T1000 (cell line): ENCODE measurements at regions not wholly inside any gene's neighbourhood (a gene's known extent, or its start where the extent isn't known, plus 50 kb on each side); places are given as distances from the start of the nearest gene placed in this dataset.
A peak's percentile ranks its signal among the peaks of the same experiment; 100 is the strongest.
"Not testable (repeated sequence)": the region's sequence is repeated elsewhere in the genome, so short reads cannot be mapped to it uniquely, and the experiment has no call there.

Experiments
- DNase-seq: peaks from one replicate; lab custom pipeline; 2025; ENCODE audit warnings: mixed read lengths; lab: John Stamatoyannopoulos, UW

DNA sequence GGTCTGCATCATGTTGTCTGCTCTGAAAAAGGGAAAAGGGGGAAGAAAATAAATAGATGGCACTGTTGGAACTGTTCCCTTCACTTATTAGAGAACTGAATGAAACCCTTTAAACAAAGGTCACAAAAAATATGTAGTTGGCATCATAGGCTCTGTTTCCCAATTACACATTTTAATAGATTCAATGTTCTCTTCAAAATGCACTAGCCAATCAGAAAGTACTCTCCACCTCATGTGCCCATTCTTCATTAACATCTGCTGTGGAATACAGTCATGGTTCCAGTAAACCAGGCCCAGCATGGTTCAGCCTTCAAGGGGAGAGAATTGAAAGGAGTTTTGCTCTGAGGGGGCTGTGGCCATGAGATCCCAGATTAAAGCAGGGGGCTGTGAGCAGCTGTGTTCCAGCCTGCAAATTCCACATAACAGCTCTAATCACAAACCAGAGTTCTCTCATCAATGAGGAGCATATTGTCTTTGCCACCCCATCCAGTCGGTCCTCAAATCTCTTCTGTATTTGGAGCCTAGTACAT, 165.9 kb upstream of the CREB1 start:
- DNase-seq: no peak

DNA sequence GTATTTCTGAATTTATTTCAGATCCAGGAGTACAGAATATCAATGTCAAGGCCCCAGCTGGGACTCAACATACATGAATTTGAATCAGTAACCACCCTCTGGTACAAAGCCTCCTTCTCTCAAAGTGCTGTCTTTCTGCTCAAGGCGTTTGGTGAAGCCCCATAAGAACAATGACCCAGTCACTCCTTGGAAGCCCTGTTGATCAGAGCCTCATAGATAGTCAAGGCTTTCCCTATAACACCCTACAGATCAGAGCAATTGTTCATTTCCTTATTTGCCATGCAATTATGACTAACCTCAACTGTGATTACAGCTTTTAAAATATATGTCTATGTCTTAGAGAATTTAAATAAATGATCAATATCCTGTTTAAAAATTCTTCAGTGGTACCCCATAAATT, 159.1 kb upstream of the CREB1 start:
- no peak for DNase-seq

DNA sequence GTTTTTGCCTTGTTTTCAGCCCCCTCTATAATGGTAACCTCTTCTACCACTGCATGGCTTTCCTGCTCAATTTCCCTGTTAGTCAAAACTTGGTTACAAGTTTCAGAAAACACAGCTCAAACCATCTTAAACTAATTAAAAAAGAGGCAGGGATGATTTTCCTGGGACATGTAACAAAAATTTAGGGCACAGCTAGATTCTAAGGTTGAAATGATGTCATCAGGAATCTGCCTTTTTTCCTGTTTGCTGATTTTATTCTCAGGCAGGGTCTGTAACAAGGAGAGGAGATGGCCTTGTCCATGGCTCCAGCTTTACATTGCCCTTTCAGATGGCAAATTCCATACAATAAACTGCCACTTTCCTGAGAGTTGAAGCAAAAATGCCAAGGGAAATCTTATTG, 157.9 kb upstream of the CREB1 start:
- DNase-seq: no peak

DNA sequence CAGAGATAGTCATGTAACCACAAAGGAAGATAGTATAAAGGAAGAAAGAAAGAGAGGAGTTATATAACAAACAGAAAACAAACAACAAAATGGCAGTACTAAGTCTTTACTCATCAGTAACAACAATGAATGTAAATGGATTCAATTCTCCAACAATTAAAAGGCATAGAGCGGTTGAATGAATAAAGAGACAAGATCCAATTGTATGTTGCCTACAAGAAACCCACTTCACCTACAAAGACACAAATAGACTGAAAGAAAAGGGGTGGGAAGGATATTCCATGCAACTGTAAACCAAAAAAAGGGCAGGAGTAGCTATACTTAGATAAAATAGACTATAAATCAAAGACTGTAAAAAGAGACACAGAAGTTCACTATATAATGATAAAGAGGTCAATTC, 157.3 kb upstream of the CREB1 start:
- DNase-seq: no peak

DNA sequence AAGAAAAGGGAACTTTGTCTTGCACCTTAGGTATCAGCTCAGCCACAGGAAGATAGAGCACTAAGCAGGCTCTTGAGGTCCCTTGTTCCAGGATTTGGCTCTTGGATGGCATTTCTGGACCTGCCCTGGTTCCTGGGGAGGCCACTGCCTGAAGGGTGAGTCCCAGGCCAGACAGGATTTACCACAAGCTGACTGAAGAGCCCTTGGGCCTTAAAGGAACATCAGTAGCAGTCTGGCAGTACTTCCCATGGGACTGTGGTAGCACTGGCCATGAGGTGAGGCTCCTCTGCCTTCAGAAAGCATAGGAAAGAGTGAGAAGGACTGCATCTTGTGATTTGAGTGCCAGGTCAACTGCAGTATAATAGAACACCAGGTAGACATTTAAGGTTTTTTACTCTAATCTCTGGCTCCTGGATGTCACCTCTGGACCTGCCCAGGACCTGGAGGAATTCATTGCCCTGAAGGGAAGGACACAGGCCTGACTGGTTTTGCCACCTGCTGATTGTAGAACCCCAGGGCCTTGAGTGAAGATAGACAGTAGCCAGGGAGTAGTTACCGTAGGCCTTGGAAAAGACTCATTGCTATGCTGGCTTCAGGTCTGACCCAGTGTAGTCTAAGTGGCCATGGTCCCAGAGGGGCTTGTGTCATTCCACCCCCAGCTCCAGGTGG, 154.4 kb upstream of the CREB1 start:
- no peak for DNase-seq

DNA sequence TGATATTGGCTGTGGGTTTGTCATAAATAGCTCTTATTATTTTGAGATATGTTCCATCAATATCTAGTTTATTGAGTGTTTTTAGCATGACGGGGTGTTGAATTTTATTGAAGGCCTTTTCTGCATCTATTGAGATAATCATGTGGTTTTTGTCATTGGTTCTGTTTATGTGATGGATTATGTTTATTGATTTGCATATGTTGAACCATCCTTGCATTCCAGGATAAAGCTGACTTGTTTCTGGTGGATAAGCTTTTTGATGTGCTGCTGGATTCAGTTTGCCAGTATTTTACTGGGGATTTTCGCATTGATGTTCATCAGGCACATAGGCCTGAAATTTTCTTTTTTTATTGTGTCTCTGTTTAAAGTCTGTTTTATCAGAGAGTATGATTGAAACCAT, 151.1 kb upstream of the CREB1 start:
- not testable (repeated sequence) for DNase-seq

DNA sequence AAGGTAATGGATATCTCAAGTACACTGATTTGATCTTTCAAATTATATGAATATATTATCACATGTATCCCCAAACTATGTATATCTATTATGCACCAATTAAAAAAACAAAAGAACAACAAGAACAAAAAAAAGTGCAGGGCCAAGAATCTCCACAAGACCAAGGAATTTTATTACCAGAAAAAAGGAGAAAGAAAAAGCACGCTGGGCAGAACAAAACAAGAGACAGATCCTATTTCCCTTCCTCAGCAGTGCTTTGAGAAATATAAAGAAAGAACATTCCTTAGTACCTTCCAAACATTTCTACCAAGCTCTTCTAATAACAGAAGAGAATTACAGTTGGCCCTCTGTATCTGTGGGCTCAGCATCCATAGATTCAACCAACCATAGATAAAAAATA, 144.7 kb upstream of the CREB1 start:
- no peak for DNase-seq

DNA sequence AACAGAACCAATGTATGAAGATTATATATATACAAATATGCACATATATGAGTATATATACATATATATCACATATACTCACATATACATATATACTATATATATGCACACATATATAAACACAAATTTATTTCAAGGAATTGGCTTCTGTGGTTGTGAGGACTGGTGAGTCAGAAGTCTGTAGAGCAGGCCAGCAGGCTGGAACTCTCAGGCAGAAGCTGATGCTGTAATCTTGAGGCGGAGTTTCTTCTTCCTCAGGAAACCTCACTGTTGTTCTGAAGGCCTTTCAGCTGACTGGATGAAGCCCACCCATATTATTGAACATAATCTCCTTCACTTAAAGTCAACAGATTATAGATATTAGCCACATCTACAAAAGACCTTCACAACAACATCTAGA, 143.9 kb upstream of the CREB1 start:
- DNase-seq: no peak

DNA sequence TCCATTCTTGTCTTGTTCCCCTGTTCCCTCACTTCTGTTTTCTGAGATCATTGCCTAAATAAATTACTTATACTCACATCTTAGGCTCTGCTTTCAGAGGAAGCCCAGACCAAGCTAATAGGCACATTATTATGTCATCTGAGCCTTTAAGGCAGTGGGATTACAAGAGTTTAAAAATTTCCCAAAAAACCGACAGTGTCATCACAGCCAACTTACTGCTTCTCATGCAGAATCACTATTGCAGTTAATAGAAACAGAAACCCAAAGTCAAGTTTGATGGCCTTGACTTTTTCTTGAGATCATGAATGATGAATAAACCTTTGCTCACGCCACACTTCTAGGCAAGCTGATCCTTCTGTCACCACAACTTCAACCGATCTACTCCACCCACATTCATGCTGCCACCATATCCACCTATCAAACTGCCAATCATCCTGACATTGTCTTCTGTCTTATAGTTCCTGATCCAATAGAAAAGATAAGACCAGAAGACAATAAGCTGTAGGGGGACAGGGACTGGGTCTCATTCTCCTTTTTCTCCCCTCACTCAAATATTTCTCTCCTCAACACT, 142.7 kb upstream of the CREB1 start:
- no peak for DNase-seq

DNA sequence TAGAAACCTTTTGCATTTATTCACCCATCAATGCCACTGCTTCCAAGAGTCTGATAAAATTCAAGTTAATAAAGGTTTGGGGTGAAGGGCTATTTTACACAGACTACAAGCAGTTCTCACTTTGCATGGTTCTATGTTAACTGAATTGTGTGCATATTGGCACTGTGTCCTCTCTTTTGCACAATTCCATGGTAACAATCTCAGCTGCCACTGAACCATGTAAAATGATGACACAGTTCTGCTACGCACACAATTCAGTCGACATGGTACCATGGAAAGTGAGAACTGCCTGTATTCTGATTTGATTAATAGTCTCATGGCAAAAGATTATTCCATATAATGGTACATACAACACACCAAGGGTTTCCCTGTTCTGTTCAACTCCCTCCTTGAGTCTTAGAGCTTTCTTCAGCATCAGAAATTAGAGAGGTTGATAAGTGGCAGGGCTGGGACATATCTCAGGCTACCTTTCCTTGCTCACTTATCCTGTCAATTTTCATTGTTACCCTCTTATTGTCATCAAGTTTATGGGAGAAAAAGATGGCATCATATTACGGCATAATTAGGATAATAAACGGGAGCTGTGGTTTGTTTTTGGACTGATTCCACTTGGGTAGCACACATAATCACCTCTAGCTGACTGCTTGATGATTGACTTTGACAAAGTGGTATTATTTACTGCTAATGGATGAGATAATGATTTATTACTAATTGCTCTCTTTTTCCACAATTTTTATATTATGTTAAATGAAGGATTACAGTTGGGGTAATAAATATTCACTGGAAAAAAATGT, 139.3 kb upstream of the CREB1 start:
- DNase-seq: no peak

DNA sequence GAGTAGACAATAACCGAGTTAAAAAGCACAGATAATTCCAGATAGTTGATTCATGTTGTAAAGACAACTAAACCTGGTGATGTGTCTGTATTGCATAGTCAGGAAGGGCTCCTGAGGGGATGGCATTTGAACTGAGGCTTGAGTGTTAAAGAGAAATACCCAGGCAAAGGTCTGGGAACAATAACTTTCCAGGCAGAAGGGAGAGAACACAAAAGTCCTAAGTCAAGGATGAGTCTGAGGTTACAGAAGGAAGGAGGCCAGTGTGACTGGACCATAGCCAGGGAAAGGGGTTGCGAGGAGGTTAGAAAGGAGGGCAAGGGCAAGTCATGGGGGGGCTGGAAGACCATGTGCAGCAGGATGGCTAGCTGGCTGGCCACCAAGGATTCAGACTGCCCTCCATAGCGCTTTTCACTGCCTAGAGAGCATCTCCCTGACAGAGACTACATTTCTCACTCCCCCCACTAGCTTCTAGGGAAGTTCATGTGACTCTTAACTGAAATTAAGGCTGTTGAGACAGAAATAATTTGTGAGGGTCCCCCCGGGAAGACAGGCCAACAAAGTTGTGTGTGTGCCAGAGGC, 135.5 kb upstream of the CREB1 start:
- DNase-seq: no peak

DNA sequence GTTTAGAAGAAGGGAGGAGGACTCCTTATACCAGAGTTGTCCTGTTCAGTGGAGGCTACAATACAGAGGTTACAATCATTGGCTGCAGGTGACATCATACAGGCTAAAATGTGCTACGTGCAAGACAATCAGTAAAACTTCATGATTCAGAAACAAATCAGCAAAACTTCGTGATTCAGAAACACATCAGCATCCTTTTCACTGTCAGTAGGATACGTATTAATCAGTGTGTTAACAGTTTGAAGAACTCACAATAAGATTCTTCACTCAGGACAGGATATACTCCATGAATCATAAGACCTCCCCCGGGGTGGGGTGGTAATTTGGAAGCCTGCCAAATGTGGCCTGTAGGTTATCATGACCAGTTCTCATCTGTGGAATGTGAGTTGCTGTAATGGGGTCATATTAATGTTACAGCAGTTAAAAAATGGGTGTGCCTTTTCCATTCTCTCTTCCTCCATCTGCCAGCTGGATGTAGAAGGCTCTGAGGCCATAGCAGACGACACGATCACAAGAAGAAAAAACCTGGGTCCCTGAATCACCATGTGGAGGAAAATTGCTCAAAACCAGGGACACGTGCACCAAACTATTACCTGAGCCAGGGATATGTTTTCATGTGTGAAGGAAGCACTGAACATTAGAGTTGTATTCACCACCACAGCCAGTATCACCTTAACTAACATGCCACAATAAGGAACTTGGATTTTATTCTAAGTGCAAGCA, 134.8 kb upstream of the CREB1 start:
- peak; percentile 93 for DNase-seq

DNA sequence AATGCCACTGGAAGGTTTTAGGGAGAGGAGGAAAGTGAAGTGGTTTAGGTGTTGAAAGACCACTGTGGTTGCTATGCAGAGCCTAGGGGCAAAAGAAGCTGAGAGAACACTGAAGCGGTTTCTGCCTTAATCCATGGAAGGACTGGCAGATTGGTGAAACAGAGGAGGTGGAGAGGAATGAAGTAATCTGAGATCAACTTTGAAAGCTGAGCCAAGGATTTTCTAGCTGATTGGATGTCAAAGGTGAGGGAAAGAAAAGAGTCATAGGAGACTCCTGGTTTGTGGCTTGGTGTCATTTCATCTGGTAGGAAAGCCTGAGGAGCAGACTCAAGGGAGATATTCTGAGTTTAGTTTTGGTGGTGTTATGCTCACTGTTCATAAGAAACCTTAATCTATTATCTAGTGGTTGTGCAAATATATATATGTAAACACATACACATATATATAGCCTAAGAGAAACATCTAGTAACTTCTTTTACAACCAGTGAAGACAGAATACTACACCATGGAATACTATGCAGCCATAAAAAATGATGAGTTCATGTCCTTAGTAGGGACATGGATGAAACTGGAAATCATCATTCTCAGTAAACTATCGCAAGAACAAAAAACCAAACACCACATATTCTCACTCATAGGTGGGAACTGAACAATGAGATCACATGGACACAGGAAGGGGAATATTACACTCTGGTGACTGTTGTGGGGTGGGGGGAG, 134.1 kb upstream of the CREB1 start:
- DNase-seq: peak; percentile 58

DNA sequence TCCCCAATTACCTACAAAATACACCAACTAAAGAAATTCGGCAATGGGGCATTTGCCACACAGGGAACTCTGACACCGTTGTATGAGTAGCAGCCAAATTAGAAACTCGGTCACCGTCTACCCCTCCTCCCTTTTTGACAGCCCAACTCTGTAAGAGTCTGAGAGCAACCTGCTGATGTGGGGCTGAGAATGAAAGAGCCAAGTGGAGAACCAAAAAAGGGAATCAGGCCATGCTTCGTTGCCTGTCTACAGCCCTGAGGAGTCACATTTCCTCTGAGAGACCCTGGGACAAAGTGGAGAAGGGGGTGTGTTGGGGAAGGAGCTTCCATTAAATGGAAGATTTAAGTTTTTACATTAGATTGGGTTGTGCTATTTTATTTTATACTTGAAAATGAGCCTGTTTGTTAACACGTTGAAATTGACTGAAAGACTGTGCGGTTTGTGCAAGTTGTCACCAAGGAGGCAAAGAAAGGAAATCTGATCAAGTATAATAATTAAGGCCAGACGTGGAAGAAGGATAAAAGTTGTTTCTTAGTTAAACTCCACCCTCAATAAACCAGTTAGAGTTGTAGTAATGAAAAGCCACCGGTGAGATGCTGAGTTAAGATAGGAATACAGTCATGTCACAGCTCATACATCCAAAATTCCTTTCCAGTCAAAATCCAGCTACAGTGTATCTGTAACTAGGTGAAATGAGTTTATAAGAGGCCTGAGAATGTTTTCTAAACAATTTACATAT, 131.7 kb upstream of the CREB1 start:
- DNase-seq: no peak

DNA sequence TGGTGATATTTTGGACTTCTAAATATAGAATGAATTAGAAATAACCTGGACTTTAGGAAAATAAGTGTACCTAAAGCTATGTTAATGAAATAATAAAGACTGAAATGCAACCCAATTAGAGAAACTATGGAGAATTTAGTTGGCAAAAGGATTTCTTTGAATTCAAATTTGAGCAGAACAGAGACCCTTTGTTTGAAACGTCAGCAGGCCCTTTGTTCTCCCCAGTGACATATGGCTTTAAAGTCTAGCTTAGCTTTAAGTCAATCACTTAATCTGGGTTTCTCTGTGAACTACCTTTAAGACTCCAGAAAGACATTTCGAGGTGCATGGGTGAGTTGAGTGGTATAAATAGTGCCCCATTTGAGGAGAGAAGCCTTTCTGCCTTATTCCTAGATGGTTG, 130.5 kb upstream of the CREB1 start:
- no peak for DNase-seq

DNA sequence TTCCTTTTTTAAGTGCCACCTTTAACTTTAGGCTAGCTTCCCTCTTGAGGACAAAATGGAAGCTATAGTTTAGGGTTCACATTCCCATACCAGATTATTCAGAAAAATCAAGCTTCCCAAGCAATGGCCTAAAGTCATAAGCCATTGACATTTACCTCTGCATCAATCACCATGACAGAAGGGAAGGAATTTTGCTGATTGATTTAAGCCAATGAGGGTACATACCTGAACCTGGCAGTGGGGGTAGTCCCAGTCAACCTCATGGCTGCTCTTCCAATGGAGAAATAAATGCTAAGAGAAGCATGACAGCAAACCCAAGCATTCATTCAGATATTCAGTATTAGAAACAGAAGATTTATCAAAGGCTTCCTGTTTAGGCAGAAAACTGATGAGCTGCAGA, 128.4 kb upstream of the CREB1 start:
- DNase-seq: no peak

DNA sequence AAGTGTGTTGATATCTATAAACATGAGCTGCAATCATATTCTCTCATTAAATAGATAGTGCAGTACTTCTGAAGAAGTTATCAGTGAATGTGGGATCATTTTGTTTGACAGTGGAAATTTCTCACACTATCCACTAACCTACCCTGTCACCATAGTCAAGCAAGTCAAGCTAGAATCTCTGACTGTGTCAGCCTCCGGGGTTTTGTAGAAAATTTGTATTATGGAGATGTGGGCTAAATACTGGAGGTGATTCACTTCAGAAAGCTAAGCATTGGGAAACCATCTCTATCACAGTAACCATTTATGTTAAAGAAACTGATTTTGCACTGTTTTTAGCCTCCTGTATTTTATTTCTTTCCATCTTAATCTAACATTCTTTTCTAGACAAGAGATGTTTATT, 126.6 kb upstream of the CREB1 start:
- no peak for DNase-seq

DNA sequence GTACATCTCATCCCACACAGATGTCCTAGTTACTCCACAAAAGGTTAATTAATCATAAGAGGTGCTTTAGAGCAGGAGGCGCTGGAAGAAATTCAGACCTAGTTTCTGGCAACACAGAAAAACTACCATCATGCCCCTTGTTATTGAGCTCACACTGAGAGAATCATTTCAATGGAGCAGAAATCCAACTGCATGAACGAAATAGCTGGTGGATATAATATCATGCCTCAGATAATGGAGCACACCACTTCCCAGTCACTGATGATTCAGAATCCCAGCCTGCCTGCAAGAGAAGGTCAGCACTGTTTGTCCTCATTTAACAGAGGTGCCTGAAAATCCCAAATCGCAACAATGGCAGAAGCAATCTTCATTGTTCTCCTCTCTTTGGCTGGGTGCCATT, 125.8 kb upstream of the CREB1 start:
- DNase-seq: no peak

DNA sequence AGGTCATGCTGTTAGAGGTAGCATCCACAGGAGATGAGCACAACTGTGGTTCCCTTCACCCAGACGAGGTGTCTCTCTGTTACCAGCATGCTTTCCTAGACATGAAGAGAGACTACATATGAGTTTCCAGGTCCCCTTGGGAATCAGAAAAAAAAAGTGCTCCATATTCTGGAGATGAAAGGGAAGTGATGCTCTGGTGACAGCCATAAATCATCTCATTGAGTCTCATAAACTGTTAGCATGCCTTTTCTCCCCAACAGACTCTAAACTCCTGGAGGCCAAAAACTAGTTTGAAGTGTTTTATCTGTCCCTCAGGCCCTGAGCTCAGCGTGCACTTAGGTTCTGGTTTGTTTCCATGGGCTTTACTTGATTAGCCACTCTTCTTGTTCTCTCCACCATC, 124.6 kb upstream of the CREB1 start:
- no peak for DNase-seq

DNA sequence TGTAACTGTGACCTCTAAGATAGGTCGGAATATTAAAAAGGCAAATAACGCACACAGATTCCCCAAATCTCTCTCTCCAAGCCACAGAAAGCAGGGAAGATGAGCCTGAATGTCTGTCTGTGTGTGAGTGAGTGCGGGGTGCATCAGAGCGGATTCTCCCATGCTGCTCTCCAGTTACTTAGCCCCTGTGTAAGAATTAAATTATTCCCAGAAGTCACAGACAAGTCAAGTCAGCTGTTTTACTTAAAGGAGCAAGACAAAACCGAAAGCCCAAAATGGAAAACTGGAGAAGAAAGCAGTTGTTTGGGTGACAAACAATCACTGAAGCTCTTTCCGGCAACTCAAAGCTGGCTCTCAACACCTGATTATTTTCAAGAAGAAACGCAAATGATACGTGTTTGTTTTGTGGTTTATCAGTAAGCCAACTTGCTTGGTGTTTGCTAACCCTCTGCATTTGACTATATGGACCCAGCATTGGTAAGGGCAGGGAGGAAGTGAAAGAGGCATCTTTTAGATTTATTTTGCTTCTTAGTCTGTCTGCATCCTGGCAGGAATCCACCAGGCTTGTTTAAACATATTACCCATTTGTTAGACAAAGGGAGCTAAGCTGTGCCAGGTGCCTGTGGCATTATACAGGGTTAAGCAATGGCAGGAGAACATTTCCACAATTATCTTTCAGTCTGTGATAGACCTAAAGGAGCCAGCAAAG, 121.5 kb upstream of the CREB1 start:
- DNase-seq: no peak
